GM23338 (cell line): ENCODE measurements at regions not wholly inside any gene's neighbourhood (a gene's known extent, or its start where the extent isn't known, plus 50 kb on each side); places are given as distances from the start of the nearest gene placed in this dataset.

Experiments
- ATAC-seq: fragments of 200-7000 bp; cut with Tn5 transposase; 3 replicates; pipeline ENCODE4 v1.9.1; 2020
- DNase-seq: peaks from one replicate; pipeline ENCODE4 v3.0.0-alpha.2; 2015; ENCODE audit warnings: low spot score
- H2AFZ ChIP-seq: fragments of 200-600 bp; sonication (generic); 2 replicates; pipeline ENCODE4 v1.8.0; 2016; ENCODE audit warnings: antibody characterized with exemption, mild to moderate bottlenecking, moderate library complexity
- H3F3A ChIP-seq: fragments of 200-600 bp; sonication (generic); replicated peaks from 2 replicates; pipeline ENCODE4 v1.8.0; 2017; ENCODE audit warnings: antibody characterized with exemption, mixed run types, low read depth
- H3K27ac ChIP-seq: fragments of 200-600 bp; sonication (generic); 2 replicates; pipeline ENCODE4 v1.6.1; 2016; ENCODE audit warnings: low read depth
- H3K27me3 ChIP-seq: fragments of 200-600 bp; sonication (generic); 2 replicates; pipeline ENCODE4 v1.8.0; 2016; ENCODE audit warnings: mild to moderate bottlenecking, mixed run types, moderate library complexity; ENCODE audit not compliant: insufficient read depth
- H3K36me3 ChIP-seq: fragments of 200-600 bp; sonication (generic); 2 replicates; pipeline ENCODE4 v1.8.0; 2016; ENCODE audit warnings: mild to moderate bottlenecking; ENCODE audit not compliant: insufficient read depth
- H3K4me1 ChIP-seq: fragments of 200-600 bp; sonication (generic); 2 replicates; pipeline ENCODE4 v1.8.0; 2016; ENCODE audit warnings: mild to moderate bottlenecking, moderate library complexity; ENCODE audit not compliant: insufficient read depth
- H3K4me2 ChIP-seq: fragments of 200-600 bp; sonication (generic); 2 replicates; pipeline ENCODE4 v1.7.1; 2017; ENCODE audit warnings: mixed run types
- H3K4me3 ChIP-seq: fragments of 200-600 bp; sonication (generic); 2 replicates; pipeline ENCODE4 v1.6.1; 2016; ENCODE audit warnings: mixed run types
- H3K79me2 ChIP-seq: fragments of 200-600 bp; sonication (generic); replicated peaks from 2 replicates; pipeline ENCODE4 v1.8.0; 2017; ENCODE audit warnings: mild to moderate bottlenecking; ENCODE audit not compliant: insufficient read depth
- H3K9me2 ChIP-seq: fragments of 200-600 bp; sonication (generic); 2 replicates; pipeline ENCODE4 v1.8.0; 2017; ENCODE audit not compliant: insufficient read depth
- H4K20me1 ChIP-seq: fragments of 200-600 bp; sonication (generic); replicated peaks from 2 replicates; pipeline ENCODE4 v1.8.0; 2017; ENCODE audit warnings: mild to moderate bottlenecking; ENCODE audit not compliant: insufficient read depth
- H3K27ac Mint-ChIP-seq: 2 replicates; pipeline ENCODE4 v1.8.0; 2020; ENCODE audit warnings: inconsistent platforms, mild to moderate bottlenecking, moderate library complexity, mixed read lengths
- H3K27me3 Mint-ChIP-seq: 3 replicates; pipeline ENCODE4 v1.8.0; 2022; ENCODE audit warnings: low read depth, mild to moderate bottlenecking, moderate library complexity, mixed read lengths, inconsistent platforms; ENCODE audit not compliant: insufficient read depth, poor library complexity
- H3K36me3 Mint-ChIP-seq: 3 replicates; pipeline ENCODE4 v1.8.0; 2021; ENCODE audit warnings: low read depth, mild to moderate bottlenecking, inconsistent platforms, moderate library complexity, mixed read lengths
- H3K4me1 Mint-ChIP-seq: 3 replicates; pipeline ENCODE4 v1.8.0; 2020; ENCODE audit warnings: mild to moderate bottlenecking, inconsistent platforms, mixed read lengths
- H3K4me3 Mint-ChIP-seq: 3 replicates; pipeline ENCODE4 v1.8.0; 2021; ENCODE audit warnings: moderate library complexity, mild to moderate bottlenecking, inconsistent platforms, mixed read lengths
- H3K9me3 Mint-ChIP-seq: 3 replicates; pipeline ENCODE4 v1.8.0; 2020; ENCODE audit warnings: moderate library complexity, mild to moderate bottlenecking, inconsistent platforms, mixed read lengths
- CREB1 ChIP-seq: fragments of 250-450 bp; sonication (Bioruptor Pico); IDR thresholded peaks from 2 replicates; pipeline ENCODE4 v1.5.0; 2020; ENCODE audit warnings: low read depth, mild to moderate bottlenecking, moderate library complexity
- CTCF ChIP-seq, 2 experiments: fragments of 200-600 bp in 1 of 2; sonication (generic) in 1 of 2; conservative IDR thresholded peaks; 2 replicates each; pipeline versions ENCODE4 v1.5.1 to v1.6.1; 2016 to 2017; ENCODE audit warnings: antibody characterized with exemption in 2 of 2, low read depth in 2 of 2, mild to moderate bottlenecking in 2 of 2, moderate library complexity in 1 of 2
- ETS1 ChIP-seq: IDR thresholded peaks from 2 replicates; pipeline ENCODE4 v1.6.1; 2016; ENCODE audit warnings: antibody characterized with exemption
- EZH2 ChIP-seq: fragments of 200-600 bp; sonication (generic); IDR thresholded peaks from one replicate; pipeline ENCODE4 v1.8.0; 2017; ENCODE audit warnings: antibody characterized with exemption, mild to moderate bottlenecking, low read depth; ENCODE audit not compliant: unreplicated experiment
- EZH2phosphoT487 ChIP-seq: fragments of 200-600 bp; sonication (generic); IDR thresholded peaks from one replicate; pipeline ENCODE4 v1.8.1; 2018; ENCODE audit warnings: antibody characterized with exemption; ENCODE audit not compliant: unreplicated experiment
- JUNB ChIP-seq: IDR thresholded peaks from one replicate; pipeline ENCODE4 v1.6.1; 2016; ENCODE audit warnings: antibody characterized with exemption; ENCODE audit not compliant: unreplicated experiment
- NANOG ChIP-seq: IDR thresholded peaks from 2 replicates; pipeline ENCODE4 v1.6.1; 2016; ENCODE audit warnings: antibody characterized with exemption, borderline replicate concordance
- POLR2AphosphoS5 ChIP-seq: IDR thresholded peaks from 2 replicates; pipeline ENCODE4 v1.6.1; 2016; ENCODE audit warnings: antibody characterized with exemption, low read depth
- REST ChIP-seq: IDR thresholded peaks from one replicate; pipeline ENCODE4 v1.6.1; 2018; ENCODE audit warnings: antibody characterized with exemption; ENCODE audit not compliant: unreplicated experiment
- STAT1 ChIP-seq: IDR thresholded peaks from one replicate; pipeline ENCODE4 v1.6.1; 2016; ENCODE audit warnings: antibody characterized with exemption; ENCODE audit not compliant: unreplicated experiment
- ZNF114 ChIP-seq: fragments of 250-450 bp; sonication (Bioruptor Pico); IDR thresholded peaks from 2 replicates; pipeline ENCODE4 v1.5.0; 2020; ENCODE audit warnings: mild to moderate bottlenecking, moderate library complexity
- ZNF331 ChIP-seq: fragments of 250-450 bp; sonication (Bioruptor Pico); IDR thresholded peaks from 2 replicates; pipeline ENCODE4 v1.5.0; 2020; ENCODE audit warnings: low read depth, mild to moderate bottlenecking, moderate library complexity
- ZNF462 ChIP-seq: fragments of 250-450 bp; sonication (Bioruptor Pico); IDR thresholded peaks from 2 replicates; pipeline ENCODE4 v1.5.0; 2020; ENCODE audit warnings: mild to moderate bottlenecking, moderate library complexity

GRCh38 chr11:133724116-133724515, 121.2 kb downstream of the SPATA19 start:
- no peak overlapping the region for H3K27ac ChIP-seq
- H3K4me3 Mint-ChIP-seq: no peak overlapping the region
- no peaks in the 10 kb centered on the region for H4K20me1 ChIP-seq
- no peaks in the 10 kb centered on the region for H3K79me2 ChIP-seq
- H3K27me3 Mint-ChIP-seq: no peaks in the 10 kb centered on the region
- H3K9me3 Mint-ChIP-seq: no peaks in the 10 kb centered on the region
- DNase-seq (no peak), ATAC-seq (no peak)
- TF ChIP-seq ETS1 (no peak), POLR2AphosphoS5 (no peak), CREB1 (no peak), EZH2 (no peak), NANOG (no peak), REST (no peak), CTCF (conservative IDR thresholded peaks at IDR 0.05; ENCODE audit: low read depth in 2 of 2) (no peak), ZNF462 (CRISPR knock-in tag) (no peak), JUNB (no peak), ZNF114 (no peak), STAT1 (no peak), EZH2phosphoT487 (no peak), ZNF331 (CRISPR knock-in tag) (no peak)
- no peak overlapping the region for H3K4me2 ChIP-seq
- no peaks in the 10 kb centered on the region for H3K27me3 ChIP-seq
- H2AFZ ChIP-seq: no peak overlapping the region
- H3K4me3 ChIP-seq: no peak overlapping the region
- no peak overlapping the region for H3K27ac Mint-ChIP-seq
- H3K36me3 ChIP-seq: no peaks in the 10 kb centered on the region
- H3K9me2 ChIP-seq: no peaks in the 10 kb centered on the region
- no peaks in the 10 kb centered on the region for H3K36me3 Mint-ChIP-seq
- no peaks in the 10 kb centered on the region for H3K4me1 Mint-ChIP-seq
- no peaks in the 10 kb centered on the region for H3K4me1 ChIP-seq
- H3F3A ChIP-seq: no peaks in the 10 kb centered on the region
